ENCODE measurements at regions not wholly inside any gene's neighbourhood (a gene's known extent, or its start where the extent isn't known, plus 50 kb on each side); places are given as distances from the start of the nearest gene placed in this dataset.

DNA sequence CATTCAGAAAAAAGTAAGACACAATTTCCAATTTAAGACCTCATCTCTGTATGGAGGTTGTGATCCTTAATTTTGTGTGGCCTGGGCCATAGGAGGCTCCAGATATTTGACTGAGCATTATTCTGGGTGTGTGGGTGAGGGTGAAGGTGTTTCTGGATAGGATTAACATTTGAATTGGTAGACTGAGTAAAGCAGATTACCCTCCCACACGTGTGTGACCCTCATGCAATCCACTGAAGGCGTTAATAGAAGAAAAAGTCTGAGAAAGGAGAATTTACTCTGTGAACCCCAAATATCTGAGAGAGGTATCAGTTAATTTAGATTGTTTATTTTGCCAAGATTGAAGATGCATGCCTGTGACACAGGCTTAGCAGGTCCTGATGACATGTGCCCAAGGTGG is 328.0 kb upstream of the POT1 start:
- H3K4me3 ChIP-seq (ENCODE audit: insufficient read depth, low read depth, low read length): no peak overlapping the region
- H3K36me3 ChIP-seq (replicated peaks; ENCODE audit: control insufficient read depth, insufficient read depth, low read length): no peaks in the 10 kb centered on the region
- H3K27me3 ChIP-seq (ENCODE audit: control insufficient read depth, insufficient read depth, low read length): no peaks in the 10 kb centered on the region
- DNase-seq: no peak

DNA sequence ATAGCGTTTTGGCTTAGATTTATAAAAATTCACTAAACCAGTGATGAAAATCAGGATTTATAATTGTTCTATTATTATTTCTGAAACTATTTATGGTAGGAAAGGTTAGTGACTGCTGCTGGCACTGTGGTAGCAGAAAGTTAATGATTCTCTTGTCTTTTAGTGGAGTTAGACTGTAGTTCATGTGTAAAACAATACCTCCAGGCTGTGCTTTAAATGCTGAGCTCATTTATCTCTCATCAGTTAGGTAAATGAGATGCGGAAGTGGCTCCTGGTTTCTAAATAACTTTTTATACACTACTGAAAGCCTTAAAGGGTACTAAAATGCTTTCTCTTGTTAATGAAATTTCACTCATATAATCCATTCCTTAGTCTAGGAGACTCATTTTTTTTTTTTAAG is 326.8 kb upstream of the POT1 start:
- no peaks in the 10 kb centered on the region for H3K27me3 ChIP-seq (ENCODE audit: control insufficient read depth, insufficient read depth, low read length)
- no peak overlapping the region for H3K4me3 ChIP-seq (ENCODE audit: insufficient read depth, low read depth, low read length)
- no peaks in the 10 kb centered on the region for H3K36me3 ChIP-seq (replicated peaks; ENCODE audit: control insufficient read depth, insufficient read depth, low read length)
- DNase-seq: no peak

DNA sequence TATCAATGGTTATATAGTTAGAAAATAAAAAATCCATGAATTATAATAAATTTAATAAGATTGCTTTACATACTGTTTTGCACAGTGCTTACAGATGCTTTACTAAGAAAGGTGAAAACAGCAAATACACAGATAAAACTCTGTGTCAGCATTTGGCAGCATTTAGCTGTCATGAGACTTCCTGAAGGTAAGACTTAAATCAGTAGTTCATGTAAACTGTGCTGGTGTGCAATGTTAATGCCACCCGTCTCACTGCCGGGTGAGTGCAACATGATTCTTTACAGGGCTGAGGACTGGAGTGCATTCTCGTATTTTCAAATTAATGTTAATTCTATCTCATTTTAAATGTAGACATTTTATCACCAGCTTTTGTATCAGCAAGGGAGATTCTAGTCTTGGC is 326.2 kb upstream of the POT1 start:
- DNase-seq: no peak
- Histone ChIP-seq H3K36me3 (replicated peaks; ENCODE audit: control insufficient read depth, insufficient read depth, low read length) (no peaks in the 10 kb centered on the region), H3K4me3 (ENCODE audit: insufficient read depth, low read depth, low read length) (no peak overlapping the region), H3K27me3 (ENCODE audit: control insufficient read depth, insufficient read depth, low read length) (no peaks in the 10 kb centered on the region)

DNA sequence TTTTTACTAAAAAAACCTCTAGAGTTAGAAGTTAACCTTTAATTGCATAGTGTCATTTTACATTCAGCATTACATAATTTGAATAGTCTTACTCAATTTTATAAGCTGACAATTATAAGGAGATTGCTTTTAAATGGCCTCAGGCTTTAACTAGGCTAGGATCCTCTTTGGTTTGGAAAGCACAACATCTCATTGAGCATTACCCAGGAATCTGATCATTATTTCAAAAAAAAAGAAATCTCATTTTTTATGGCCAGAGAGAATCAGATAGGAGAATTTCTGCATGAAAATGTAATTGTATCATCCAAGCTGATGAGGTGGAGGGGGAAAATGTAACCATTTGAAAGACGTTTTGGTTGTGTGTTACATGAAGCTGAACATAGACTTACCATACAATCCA is 324.9 kb upstream of the POT1 start:
- DNase-seq: no peak
- Histone ChIP-seq H3K36me3 (replicated peaks; ENCODE audit: control insufficient read depth, insufficient read depth, low read length) (no peaks in the 10 kb centered on the region), H3K4me3 (ENCODE audit: insufficient read depth, low read depth, low read length) (no peak overlapping the region), H3K27me3 (ENCODE audit: control insufficient read depth, insufficient read depth, low read length) (no peaks in the 10 kb centered on the region)

DNA sequence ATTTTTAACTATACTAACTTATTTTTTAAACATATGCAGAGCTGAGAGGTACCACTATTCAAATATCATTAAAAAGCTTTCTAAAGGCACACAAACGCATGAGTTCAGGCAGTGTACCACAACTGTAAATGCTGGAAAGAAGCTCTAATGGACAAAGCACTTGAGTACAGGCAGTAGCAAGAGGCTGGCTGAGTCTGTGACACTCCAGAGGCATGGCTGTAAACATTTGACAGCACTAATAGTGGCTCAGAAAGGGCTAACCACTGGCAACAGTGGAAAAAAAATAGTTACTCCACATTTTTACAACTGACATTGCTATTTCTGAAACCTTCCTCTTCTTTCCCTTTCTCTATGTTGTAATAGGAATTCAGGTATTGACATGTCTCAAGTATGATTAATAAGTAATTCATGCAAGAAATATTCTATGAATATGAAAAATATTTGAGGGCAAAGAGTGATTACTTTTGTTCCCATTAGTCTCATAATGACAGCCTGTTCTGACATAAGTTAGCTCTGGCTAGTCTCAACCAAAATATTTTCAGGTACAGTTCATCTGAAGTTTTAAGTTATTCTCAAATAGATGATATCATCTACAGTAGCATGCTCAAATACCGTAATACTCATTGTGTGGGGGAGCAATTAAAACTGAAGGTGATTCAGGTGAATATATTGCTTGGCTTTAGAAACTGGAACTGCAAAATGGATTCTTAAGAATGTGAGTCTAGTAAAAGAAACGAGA is 324.0 kb upstream of the POT1 start:
- H3K27me3 ChIP-seq (ENCODE audit: control insufficient read depth, insufficient read depth, low read length): no peaks in the 10 kb centered on the region
- no peak for DNase-seq
- no peaks in the 10 kb centered on the region for H3K36me3 ChIP-seq (replicated peaks; ENCODE audit: control insufficient read depth, insufficient read depth, low read length)
- no peak overlapping the region for H3K4me3 ChIP-seq (ENCODE audit: insufficient read depth, low read depth, low read length)

DNA sequence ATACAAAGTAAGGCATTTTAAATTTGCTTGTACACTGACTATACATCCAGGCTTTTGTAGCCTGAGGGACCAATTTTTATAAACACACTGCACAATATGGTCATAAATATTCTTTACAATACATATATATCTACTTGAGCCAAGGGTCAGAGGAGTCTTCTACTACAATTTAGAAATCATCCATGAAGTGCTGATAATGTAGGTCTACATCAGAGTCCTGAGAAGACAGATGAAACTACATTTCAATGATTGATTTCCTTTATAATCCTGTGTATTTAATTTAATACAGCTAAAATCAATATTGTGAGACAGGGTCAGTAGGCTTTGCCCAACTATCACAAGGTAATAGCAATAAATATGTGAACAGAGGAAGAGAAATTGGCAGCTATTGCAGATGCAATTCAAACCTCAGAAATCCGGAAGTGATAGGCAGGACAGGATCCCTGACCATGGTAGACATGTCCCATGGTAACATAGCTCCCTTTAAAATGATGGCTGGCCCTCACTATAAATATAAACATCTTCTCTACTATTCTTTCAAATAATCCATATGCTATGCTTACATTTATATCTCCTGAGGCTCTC is 318.0 kb upstream of the POT1 start:
- H3K27me3 ChIP-seq (ENCODE audit: control insufficient read depth, insufficient read depth, low read length): no peaks in the 10 kb centered on the region
- peaks cover 7% of the 10 kb centered on the region for H3K36me3 ChIP-seq (replicated peaks; ENCODE audit: control insufficient read depth, insufficient read depth, low read length)
- no peak for DNase-seq
- H3K4me3 ChIP-seq (ENCODE audit: insufficient read depth, low read depth, low read length): no peak overlapping the region

DNA sequence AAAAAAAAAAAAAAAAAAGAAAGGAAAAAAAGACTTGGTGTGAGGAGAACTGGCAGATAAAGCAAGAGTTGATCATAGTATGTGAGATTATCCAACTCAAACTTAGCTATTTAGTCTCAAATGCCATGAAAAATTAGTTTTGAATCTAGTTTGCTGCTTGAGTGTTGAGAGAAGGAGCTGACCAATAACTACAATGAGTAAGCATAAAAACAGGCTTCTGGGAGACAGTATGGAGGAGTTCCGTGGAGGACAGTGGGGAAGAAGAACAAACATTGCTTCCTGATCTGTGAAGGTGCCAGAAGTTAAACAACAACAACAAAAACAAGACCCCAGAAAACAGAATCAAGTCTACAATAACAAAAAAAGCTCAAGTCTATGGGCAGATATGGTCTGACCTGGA is 317.1 kb upstream of the POT1 start:
- Histone ChIP-seq H3K27me3 (ENCODE audit: control insufficient read depth, insufficient read depth, low read length) (no peaks in the 10 kb centered on the region), H3K36me3 (replicated peaks; ENCODE audit: control insufficient read depth, insufficient read depth, low read length) (peaks cover 7% of the 10 kb centered on the region)
- DNase-seq: no peak

DNA sequence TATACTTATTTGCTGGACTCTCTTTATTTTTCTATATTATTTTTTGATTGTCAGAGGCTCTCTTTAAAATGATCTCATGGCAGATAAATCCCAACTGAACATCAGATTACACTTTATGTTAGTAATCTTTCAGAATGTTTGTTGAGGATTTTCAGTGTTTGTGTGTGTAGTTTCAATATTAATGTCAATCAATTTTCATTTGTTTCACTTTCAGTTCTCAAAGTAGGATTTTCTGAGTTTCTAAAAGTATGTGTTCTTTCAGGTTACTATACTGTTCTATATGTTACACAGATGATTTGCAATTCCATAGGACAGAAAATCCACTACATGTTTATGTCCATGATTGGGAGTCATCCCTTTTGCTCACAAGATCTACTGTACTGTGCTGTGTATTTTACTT is 311.9 kb upstream of the POT1 start:
- no peak overlapping the region for H3K4me3 ChIP-seq (ENCODE audit: insufficient read depth, low read depth, low read length)
- H3K36me3 ChIP-seq (replicated peaks; ENCODE audit: control insufficient read depth, insufficient read depth, low read length): peaks cover 7% of the 10 kb centered on the region; the same call in 1 of the 2 replicates
- DNase-seq: no peak
- no peaks in the 10 kb centered on the region for H3K27me3 ChIP-seq (ENCODE audit: control insufficient read depth, insufficient read depth, low read length)

More for the DNA sequence above, 317.1 kb upstream of the POT1 start:
- no peak overlapping the region for H3K4me3 ChIP-seq (ENCODE audit: insufficient read depth, low read depth, low read length)

DNA sequence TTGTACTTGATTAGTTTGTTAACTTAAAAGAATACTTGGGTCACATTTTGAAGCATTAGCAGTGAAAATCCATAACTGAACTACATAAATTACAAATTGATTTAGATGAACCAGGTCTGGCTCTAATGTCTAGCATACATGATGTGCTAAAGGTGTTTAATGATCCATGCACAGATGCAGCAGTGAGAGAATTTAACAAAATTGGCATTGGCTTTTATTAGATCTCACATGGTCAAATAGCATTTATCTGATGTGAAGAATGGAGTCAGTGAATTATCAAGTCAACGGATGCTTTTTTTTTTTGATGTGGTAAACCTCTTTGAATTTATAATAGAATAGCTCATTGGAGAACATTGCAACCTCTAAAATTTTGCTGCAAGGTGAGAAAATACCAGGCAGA is 293.0 kb upstream of the POT1 start:
- H3K36me3 ChIP-seq (replicated peaks; ENCODE audit: control insufficient read depth, insufficient read depth, low read length): no peaks in the 10 kb centered on the region
- no peak for DNase-seq
- H3K4me3 ChIP-seq (ENCODE audit: insufficient read depth, low read depth, low read length): no peak overlapping the region
- H3K27me3 ChIP-seq (ENCODE audit: control insufficient read depth, insufficient read depth, low read length): no peaks in the 10 kb centered on the region

DNA sequence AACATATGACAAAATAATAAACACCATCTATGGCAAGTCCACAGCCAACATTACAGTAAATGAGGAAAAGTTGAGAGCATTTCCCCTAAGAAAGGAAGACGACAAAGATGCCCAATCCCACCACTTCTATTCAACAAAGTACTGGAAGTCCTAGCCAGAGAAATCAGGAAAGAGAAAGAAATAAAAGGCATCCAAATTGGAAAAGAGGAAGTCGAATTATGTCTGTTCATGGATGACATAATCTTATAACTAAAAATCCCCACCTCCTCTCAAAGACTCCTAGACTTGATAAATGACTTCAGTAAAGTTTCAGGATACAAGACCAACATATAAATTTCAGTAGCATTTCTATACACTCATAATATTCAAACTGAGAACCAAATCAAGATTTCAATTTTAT is 288.5 kb upstream of the POT1 start:
- Histone ChIP-seq H3K36me3 (replicated peaks; ENCODE audit: control insufficient read depth, insufficient read depth, low read length) (no peaks in the 10 kb centered on the region), H3K27me3 (ENCODE audit: control insufficient read depth, insufficient read depth, low read length) (no peaks in the 10 kb centered on the region), H3K4me3 (ENCODE audit: insufficient read depth, low read depth, low read length) (no peak overlapping the region)
- no peak for DNase-seq

DNA sequence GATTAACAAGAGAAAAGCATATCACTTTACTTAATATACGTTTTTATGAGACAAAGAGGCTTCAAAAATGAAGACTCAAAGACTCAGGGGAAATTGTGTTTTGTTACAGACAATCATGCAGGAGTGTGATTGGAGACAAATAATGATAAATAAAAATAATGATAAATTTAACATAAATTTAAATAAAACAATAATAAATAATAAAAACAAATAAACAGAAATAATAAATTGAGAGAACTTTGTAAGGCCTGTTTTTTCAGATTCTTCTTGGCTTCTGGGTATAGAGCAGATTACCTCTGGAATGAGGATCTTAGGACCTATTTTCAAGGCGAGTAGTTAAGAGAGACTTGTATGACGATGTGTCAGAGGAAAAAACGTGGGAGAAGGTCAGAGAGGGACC is 271.4 kb upstream of the POT1 start:
- Histone ChIP-seq H3K4me3 (ENCODE audit: insufficient read depth, low read depth, low read length) (no peak overlapping the region), H3K36me3 (replicated peaks; ENCODE audit: control insufficient read depth, insufficient read depth, low read length) (no peaks in the 10 kb centered on the region), H3K27me3 (ENCODE audit: control insufficient read depth, insufficient read depth, low read length) (no peaks in the 10 kb centered on the region)
- DNase-seq: no peak

DNA sequence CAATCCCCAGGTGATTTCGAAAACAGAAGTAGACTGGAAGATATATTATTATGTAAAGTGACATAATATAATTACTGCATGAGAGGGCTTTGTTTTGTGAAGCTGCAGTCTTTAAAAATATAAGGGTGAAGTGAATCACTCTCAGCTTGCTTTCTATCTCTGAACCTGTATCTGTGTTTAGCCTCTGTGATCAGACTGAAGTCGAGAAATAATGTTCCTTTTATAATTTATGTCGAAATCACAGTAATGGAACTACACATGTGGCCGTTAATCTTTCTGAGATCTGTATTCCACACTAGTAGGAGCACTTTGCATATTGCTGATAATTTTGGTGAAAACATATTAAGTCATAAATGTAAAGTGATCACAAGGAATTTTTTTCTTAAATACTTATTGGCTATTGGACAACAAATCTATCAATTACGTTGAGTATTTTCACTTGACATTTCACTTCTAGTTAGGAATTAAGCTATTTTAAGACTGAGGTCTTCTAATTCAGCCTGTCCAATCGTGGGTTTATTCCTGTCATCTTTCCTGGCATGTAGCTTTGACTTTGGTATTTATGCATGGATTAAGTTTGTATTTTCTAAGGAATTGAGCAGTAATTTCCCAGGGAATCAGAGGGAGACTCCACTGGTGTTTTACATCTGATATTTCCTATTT is 268.2 kb upstream of the POT1 start:
- Histone ChIP-seq H3K36me3 (replicated peaks; ENCODE audit: control insufficient read depth, insufficient read depth, low read length) (no peaks in the 10 kb centered on the region), H3K4me3 (ENCODE audit: insufficient read depth, low read depth, low read length) (no peak overlapping the region), H3K27me3 (ENCODE audit: control insufficient read depth, insufficient read depth, low read length) (no peaks in the 10 kb centered on the region)
- no peak for DNase-seq

DNA sequence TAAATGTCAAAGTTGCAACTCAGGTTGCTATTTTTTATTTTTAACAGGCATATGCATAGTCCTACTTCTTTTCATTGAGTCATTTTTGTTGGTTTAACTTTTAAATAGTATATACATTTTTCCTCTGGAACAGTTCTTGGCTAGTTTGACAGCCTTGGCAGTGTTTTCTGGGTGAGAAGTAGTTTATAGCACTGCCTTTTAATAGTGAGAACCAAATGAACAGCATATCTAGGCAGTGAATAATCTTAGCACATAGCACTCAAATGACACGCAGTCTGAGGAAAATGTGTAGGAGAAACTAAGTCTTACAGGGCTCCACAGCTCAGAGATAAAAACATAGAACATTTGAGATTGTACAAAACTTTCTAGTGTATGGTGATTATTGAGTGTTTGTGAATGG is 265.5 kb upstream of the POT1 start:
- Histone ChIP-seq H3K36me3 (replicated peaks; ENCODE audit: control insufficient read depth, insufficient read depth, low read length) (no peaks in the 10 kb centered on the region), H3K27me3 (ENCODE audit: control insufficient read depth, insufficient read depth, low read length) (no peaks in the 10 kb centered on the region), H3K4me3 (ENCODE audit: insufficient read depth, low read depth, low read length) (no peak overlapping the region)
- DNase-seq: no peak

DNA sequence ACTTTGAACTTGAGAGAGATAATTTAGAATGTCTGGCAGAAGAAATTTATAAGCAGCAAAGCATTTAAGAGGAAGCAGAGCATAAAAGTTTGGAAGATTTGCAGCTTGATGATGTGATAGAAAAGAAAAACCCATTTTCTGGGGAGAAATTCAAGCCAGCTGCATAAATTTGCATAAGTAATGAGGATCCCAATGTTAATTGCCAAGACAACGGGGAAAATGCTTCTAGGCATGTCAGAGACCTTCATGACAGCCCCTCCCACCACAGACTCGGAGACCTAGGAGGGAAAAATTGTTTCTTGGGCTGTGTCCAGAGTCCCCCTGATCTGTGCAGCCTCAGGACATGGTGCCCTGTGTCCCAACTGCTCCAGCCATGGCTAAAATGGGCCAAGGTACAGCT is 263.6 kb upstream of the POT1 start:
- H3K36me3 ChIP-seq (replicated peaks; ENCODE audit: control insufficient read depth, insufficient read depth, low read length): no peaks in the 10 kb centered on the region
- H3K27me3 ChIP-seq (ENCODE audit: control insufficient read depth, insufficient read depth, low read length): no peaks in the 10 kb centered on the region
- no peak for DNase-seq
- H3K4me3 ChIP-seq (ENCODE audit: insufficient read depth, low read depth, low read length): no peak overlapping the region

DNA sequence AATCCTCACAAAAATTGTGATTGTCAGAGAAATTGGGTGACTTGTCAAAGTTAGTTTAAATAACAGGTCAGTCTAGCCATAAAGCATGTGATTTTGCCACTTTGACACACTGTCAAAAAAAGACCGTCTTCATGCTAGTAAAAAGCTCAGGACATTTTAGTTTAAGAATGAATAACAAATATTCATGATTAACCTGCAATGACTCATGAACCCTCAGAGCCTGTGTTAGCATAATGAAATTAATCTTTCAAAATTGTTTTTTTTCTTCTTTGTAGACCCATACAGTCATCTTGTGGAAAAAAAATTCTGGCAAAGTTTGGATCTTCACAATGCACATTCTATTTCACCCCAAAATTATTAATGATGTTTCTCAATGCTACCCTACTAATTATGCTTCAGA is 255.2 kb upstream of the POT1 start:
- H3K4me3 ChIP-seq (ENCODE audit: insufficient read depth, low read depth, low read length): no peak overlapping the region
- no peak for DNase-seq
- H3K36me3 ChIP-seq (replicated peaks; ENCODE audit: control insufficient read depth, insufficient read depth, low read length): no peaks in the 10 kb centered on the region; the same call in 1 of the 2 replicates
- H3K27me3 ChIP-seq (ENCODE audit: control insufficient read depth, insufficient read depth, low read length): no peaks in the 10 kb centered on the region
